HCT116 (cell line): ENCODE measurements at regions not wholly inside any gene's neighbourhood (a gene's known extent, or its start where the extent isn't known, plus 50 kb on each side); places are given as distances from the start of the nearest gene placed in this dataset.

Experiments
- ATAC-seq: fragments of 200-7000 bp; cut with Tn5 transposase; 2 replicates; pipeline ENCODE4 v1.9.1; 2020; ENCODE audit warnings: mild to moderate bottlenecking, moderate library complexity
- BruUV-seq: library from RNA; stranded (reverse); fragments of 400-500 nt; replicated peaks from 2 replicates; lab custom pipeline; 2021; lab: Mats Ljungman, UMichigan
- CTCF ChIA-PET: fragments of 300-600 bp; sonication (Branson Sonifier 250); formaldehyde crosslinking; loops from one replicate; lab custom pipeline; 2021; ENCODE audit warnings: antibody characterized with exemption; lab: Charles Lee
- POLR2A ChIA-PET: fragments of 300-600, 350-600 bp; sonication (Branson Sonifier 250); formaldehyde crosslinking; loops from one replicate; lab custom pipeline; 2021; ENCODE audit warnings: antibody characterized with exemption; lab: Charles Lee
- RAD21 ChIA-PET, 2 experiments: fragments of 300-600 bp; sonication (Branson Sonifier 250); formaldehyde crosslinking; loops; one replicate each; lab custom pipeline; 2023; ENCODE audit warnings: low total read pairs in 2 of 2; ENCODE audit not compliant: uncharacterized antibody in 2 of 2, unreplicated experiment in 2 of 2, low non-redundant PET in 1 of 2; lab: Charles Lee
- DNase-seq: peaks from one replicate; pipeline ENCODE4 v3.0.0-alpha.2; 2010; ENCODE audit warnings: low read depth, low spot score
- H2AFZ ChIP-seq: fragments of 200-600 bp; shearing (Covaris generic), sonication (generic); 2 replicates; pipeline ENCODE4 v1.6.1; 2017; ENCODE audit warnings: low read depth, mixed run types, mixed read lengths, antibody characterized with exemption, low read length; ENCODE audit not compliant: poor library complexity, severe bottlenecking
- H3K27ac ChIP-seq: 2 replicates; pipeline ENCODE4 v1.5.1; 2012; ENCODE audit warnings: low read depth, low read length
- H3K27me3 ChIP-seq: fragments of 200-600 bp; sonication (generic); 2 replicates; pipeline ENCODE4 v1.6.1; 2016; ENCODE audit warnings: mixed run types, low read length, mixed read lengths; ENCODE audit not compliant: insufficient read depth
- H3K36me3 ChIP-seq, 2 experiments: fragments of 200-500 bp in 1 of 2; fragments of 200-600 bp in 1 of 2; sonication (Bioruptor generic) in 1 of 2; sonication (generic) in 1 of 2; 2 replicates each; pipeline versions ENCODE4 v1.5.1 to v1.6.1; 2014 to 2016; ENCODE audit warnings: low read length in 2 of 2, inconsistent platforms in 1 of 2, mixed read lengths in 1 of 2, mixed run types in 1 of 2; ENCODE audit not compliant: insufficient read depth in 2 of 2, control insufficient read depth in 1 of 2
- H3K4me1 ChIP-seq, 2 experiments: fragments of 200-600 bp in 1 of 2; sonication (generic) in 1 of 2; 2 replicates each; pipeline versions ENCODE4 v1.5.1 to v1.6.1; 2012 to 2017; ENCODE audit warnings: low read length in 2 of 2, inconsistent platforms in 1 of 2, mild to moderate bottlenecking in 1 of 2, mixed read lengths in 1 of 2, mixed run types in 1 of 2, moderate library complexity in 1 of 2; ENCODE audit not compliant: insufficient read depth in 2 of 2, control insufficient read depth in 1 of 2
- H3K4me2 ChIP-seq: fragments of 200-600 bp; sonication (generic); 2 replicates; pipeline ENCODE4 v1.6.1; 2017; ENCODE audit warnings: mixed run types, low read length, mixed read lengths
- H3K4me3 ChIP-seq, 2 experiments: fragments of 200-600 bp in 1 of 2; sonication (generic) in 1 of 2; replicated peaks in 1 of 2; 2 replicates each; pipeline ENCODE4 v1.5.1; 2011 to 2016; ENCODE audit warnings: low read length in 2 of 2, control low read depth in 1 of 2, low read depth in 1 of 2, mild to moderate bottlenecking in 1 of 2, mixed read lengths in 1 of 2, mixed run types in 1 of 2
- H3K79me2 ChIP-seq: fragments of 200-600 bp; sonication (generic); 2 replicates; pipeline ENCODE4 v1.6.1; 2017; ENCODE audit warnings: mild to moderate bottlenecking, mixed run types, low read length, moderate library complexity, mixed read lengths; ENCODE audit not compliant: insufficient read depth
- H3K9ac ChIP-seq: fragments of 200-600 bp; sonication (generic); 2 replicates; pipeline ENCODE4 v1.6.1; 2016; ENCODE audit warnings: low read length, mixed read lengths
- H3K9me2 ChIP-seq: fragments of 200-600 bp; sonication (generic), shearing (Covaris generic); 2 replicates; pipeline ENCODE4 v1.6.1; 2017; ENCODE audit warnings: mixed run types, mild to moderate bottlenecking, moderate library complexity; ENCODE audit not compliant: insufficient read depth
- H3K9me3 ChIP-seq, 2 experiments: fragments of 200-500 bp in 1 of 2; fragments of 200-600 bp in 1 of 2; sonication (Bioruptor generic) in 1 of 2; sonication (generic) in 1 of 2; 2 replicates each; pipeline ENCODE4 v1.6.1; 2014 to 2017; ENCODE audit warnings: low read length in 2 of 2, mixed read lengths in 2 of 2, inconsistent platforms in 1 of 2, low read depth in 1 of 2, mild to moderate bottlenecking in 1 of 2, mixed run types in 1 of 2, moderate library complexity in 1 of 2; ENCODE audit not compliant: control insufficient read depth in 1 of 2, insufficient read depth in 1 of 2
- H4K20me1 ChIP-seq: fragments of 200-600 bp; sonication (generic), shearing (Covaris generic); 2 replicates; pipeline ENCODE4 v1.6.1; 2017; ENCODE audit warnings: mixed run types, mild to moderate bottlenecking, moderate library complexity; ENCODE audit not compliant: insufficient read depth
- CBX3 ChIP-seq: IDR thresholded peaks from 2 replicates; pipeline ENCODE4 v1.6.1; 2012; ENCODE audit warnings: low read depth
- CEBPB ChIP-seq: IDR thresholded peaks from 2 replicates; pipeline ENCODE4 v1.6.1; 2012; ENCODE audit warnings: low read depth
- EGR1 ChIP-seq: IDR thresholded peaks from 2 replicates; pipeline ENCODE4 v1.6.1; 2012; ENCODE audit warnings: low read depth
- FOSL1 ChIP-seq: IDR thresholded peaks from 2 replicates; pipeline ENCODE4 v1.6.1; 2012; ENCODE audit warnings: low read depth
- JUND ChIP-seq: IDR thresholded peaks from 2 replicates; pipeline ENCODE4 v1.6.1; 2012
- MAX ChIP-seq: IDR thresholded peaks from 2 replicates; pipeline ENCODE4 v1.6.1; 2012
- POLR2A ChIP-seq: IDR thresholded peaks from 2 replicates; pipeline ENCODE4 v1.7.0; 2011; ENCODE audit warnings: borderline replicate concordance; ENCODE audit not compliant: insufficient read depth, insufficient read length; ENCODE audit errors: extremely low read depth
- POLR2AphosphoS5 ChIP-seq: IDR thresholded peaks from 2 replicates; pipeline ENCODE4 v1.6.1; 2011; ENCODE audit warnings: mild to moderate bottlenecking, low read depth, low read length, moderate library complexity
- SIN3A ChIP-seq: IDR thresholded peaks from 2 replicates; pipeline ENCODE4 v1.6.1; 2012; ENCODE audit warnings: low read depth
- SRF ChIP-seq: IDR thresholded peaks from 2 replicates; pipeline ENCODE4 v1.6.1; 2012; ENCODE audit warnings: low read depth
- TCF7L2 ChIP-seq: IDR thresholded peaks from 2 replicates; pipeline ENCODE4 v1.7.0; 2011; ENCODE audit warnings: borderline replicate concordance, inconsistent platforms; ENCODE audit not compliant: insufficient read depth, insufficient read length; ENCODE audit errors: extremely low read depth
- ZFX ChIP-seq: fragments of 450-650 bp; IDR thresholded peaks from 2 replicates; pipeline ENCODE4 v1.6.1; 2017
- ZNF274 ChIP-seq: fragments of 200-500 bp; sonication (Bioruptor generic); IDR thresholded peaks from 2 replicates; pipeline ENCODE4 v1.6.1; 2014; ENCODE audit warnings: mild to moderate bottlenecking, low read depth, low read length, inconsistent platforms
- intact Hi-C: fragments of 100-400 bp; cut with micrococcal nuclease; formaldehyde crosslinking; loops from 2 replicates; pipeline ENCODE4 v1.10.0; 2022

- H2AFZ ChIP-seq = no peak overlapping the region
- BruUV-seq = no TSS peak
Observed at GRCh38 chr17:77076124-77076830, 64.5 kb upstream of the SEC14L1 start.

GRCh38 chr17:77083531-77083930 lies 57.2 kb upstream of the SEC14L1 start:
- Histone ChIP-seq H3K9ac (no peak overlapping the region), H3K9me2 (no peaks in the 10 kb centered on the region)
- POLR2A ChIA-PET = no interaction called here
- BruUV-seq = no TSS peak
- TF ChIP-seq ZNF274 (no peak), JUND (no peak), MAX (no peak), CBX3 (no peak), SRF (no peak), POLR2AphosphoS5 (no peak), POLR2A (no peak), CEBPB (no peak), FOSL1 (no peak), ZFX (no peak)
- TF ChIP-seq, all 23 proteins: peak for 0
- ATAC-seq = no peak
- CTCF ChIA-PET = interaction anchor here (1.3 to 2.0 kb wide), 3 partner anchors 27 to 164 kb away, joined by 3 to 8 read pairs (median 3); no protein-coding TSS in a partner anchor
- Histone ChIP-seq H3K4me2 (no peak overlapping the region), H3K4me3 (no peak overlapping the region), H3K36me3 (no peaks in the 10 kb centered on the region), H3K4me1 (peaks cover 10 to 20% of the 10 kb centered on the region in 2 experiments; a peak in 3 of 4 replicates), H2AFZ (no peak overlapping the region), H4K20me1 (no peaks in the 10 kb centered on the region), H3K27me3 (no peaks in the 10 kb centered on the region), H3K79me2 (no peaks in the 10 kb centered on the region; the same call in 1 of the 2 replicates), H3K27ac (no peak overlapping the region), H3K9me3 (no peaks in the 10 kb centered on the region)
- intact Hi-C loops = no loop called here
- no peak for DNase-seq
- RAD21 ChIA-PET = interaction anchor here in 1 of 2 experiments (0.8 kb wide), 1 partner anchor 131 kb away, joined by 3 read pairs; no protein-coding TSS in a partner anchor

More at GRCh38 chr17:77076124-77076830, 64.5 kb upstream of the SEC14L1 start:
- Histone ChIP-seq H3K79me2 (no peaks in the 10 kb centered on the region), H3K9me2 (no peaks in the 10 kb centered on the region), H3K9me3 (no peaks in the 10 kb centered on the region), H4K20me1 (no peaks in the 10 kb centered on the region), H3K27me3 (peaks cover 10% of the 10 kb centered on the region; the same call in 1 of the 2 replicates), H3K4me3 (no peak overlapping the region), H3K4me1 (no peaks in the 10 kb centered on the region), H3K27ac (no peak overlapping the region), H3K36me3 (no peaks in the 10 kb centered on the region), H3K9ac (no peak overlapping the region), H3K4me2 (no peak overlapping the region)
- CTCF ChIA-PET = interaction anchor here (1.3 to 1.6 kb wide), 2 partner anchors 9 to 20 kb away, joined by 4 to 6 read pairs; no protein-coding TSS in a partner anchor
- ATAC-seq = no peak
- POLR2A ChIA-PET = no interaction called here
- TF ChIP-seq SRF (no peak), POLR2A (no peak), CEBPB (no peak), TCF7L2 (no peak), SIN3A (no peak), EGR1 (no peak), MAX (no peak)
- intact Hi-C loops = no loop called here
- DNase-seq = no peak
- RAD21 ChIA-PET = interaction anchor here in 1 of 2 experiments (0.7 kb wide), 1 partner anchor 265 kb away, joined by 3 read pairs; no protein-coding TSS in a partner anchor
